HG02571 (cell line): ENCODE measurements at regions not wholly inside any gene's neighbourhood (a gene's known extent, or its start where the extent isn't known, plus 50 kb on each side); places are given as distances from the start of the nearest gene placed in this dataset.

Experiments used
- ATAC-seq: cut with Tn5 transposase; IDR thresholded peaks from one replicate; pipeline ENCODE4 v1.9.1; 2021; ENCODE audit warnings: mild to moderate bottlenecking, moderate library complexity; ENCODE audit not compliant: unreplicated experiment

DNA sequence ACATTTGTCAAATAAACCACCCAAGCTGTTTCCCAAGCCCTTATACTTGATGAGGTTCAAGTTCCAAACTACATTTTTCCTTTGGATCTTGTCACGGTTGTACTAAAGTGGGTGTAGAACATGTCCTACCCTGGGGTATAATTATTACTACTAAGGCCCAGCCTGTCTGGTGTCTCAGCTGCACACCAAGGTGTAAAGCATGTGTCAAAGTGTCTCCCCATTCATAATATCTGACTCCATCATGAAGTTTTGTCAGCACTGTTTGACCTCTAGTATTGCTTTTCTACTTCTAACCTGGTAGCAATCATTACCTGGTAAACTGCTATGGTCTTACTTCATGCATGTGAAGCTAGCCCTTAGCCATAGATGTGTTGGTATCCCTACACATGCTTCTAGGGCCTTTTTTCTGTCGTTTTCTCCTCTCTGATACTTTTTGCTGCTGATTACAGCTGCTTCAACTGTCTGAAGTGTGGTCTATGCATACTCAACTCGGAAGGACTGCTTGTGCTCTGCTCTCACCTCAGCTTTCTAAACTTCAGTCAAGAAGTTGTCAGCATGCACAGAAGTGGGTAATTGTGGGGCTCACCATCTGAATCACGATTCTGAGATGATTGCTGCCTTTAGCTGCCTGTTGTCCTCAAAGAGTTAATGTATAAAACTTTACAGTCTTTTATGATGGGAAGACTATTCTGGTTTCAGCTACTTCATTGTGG, 445.7 kb upstream of the TRIB2 start:
- ATAC-seq, result no peak

DNA sequence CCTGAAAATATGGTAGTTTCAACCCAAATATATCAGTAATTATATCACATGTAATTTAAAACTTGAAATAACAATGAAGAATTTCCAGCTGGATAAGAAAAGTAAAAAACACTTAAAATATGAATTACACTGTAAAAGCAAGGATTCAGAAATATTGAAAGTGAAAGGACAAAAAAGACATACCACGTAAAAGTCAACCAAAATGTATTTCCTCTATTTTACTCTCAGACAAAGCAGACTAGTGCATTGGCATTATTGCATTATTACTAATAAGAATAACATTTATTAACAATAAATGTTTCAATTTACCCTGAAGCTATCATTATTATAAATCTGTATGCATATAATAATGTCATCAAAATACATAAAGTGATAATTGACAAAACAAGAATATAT, 445.1 kb upstream of the TRIB2 start:
- no peak for ATAC-seq

DNA sequence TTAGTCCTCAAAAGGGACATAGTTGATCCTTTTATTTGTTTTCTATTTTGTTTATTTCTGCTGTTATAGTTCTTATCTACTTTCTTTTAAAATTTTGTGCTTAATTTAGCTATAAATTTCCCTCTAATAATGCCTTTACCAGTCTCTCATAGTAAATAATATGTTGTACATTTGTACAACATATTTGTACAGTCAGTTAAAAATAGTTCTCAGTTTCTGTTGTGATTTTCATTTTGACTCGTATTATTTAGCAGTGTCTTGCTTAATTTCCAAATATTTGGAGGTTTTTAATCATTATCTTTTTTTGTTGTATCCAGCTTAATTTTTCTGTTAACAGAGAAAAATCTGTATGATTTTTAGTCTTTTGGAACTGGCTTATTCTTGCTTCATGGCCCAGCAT, 443.6 kb upstream of the TRIB2 start:
- ATAC-seq, result no peak

DNA sequence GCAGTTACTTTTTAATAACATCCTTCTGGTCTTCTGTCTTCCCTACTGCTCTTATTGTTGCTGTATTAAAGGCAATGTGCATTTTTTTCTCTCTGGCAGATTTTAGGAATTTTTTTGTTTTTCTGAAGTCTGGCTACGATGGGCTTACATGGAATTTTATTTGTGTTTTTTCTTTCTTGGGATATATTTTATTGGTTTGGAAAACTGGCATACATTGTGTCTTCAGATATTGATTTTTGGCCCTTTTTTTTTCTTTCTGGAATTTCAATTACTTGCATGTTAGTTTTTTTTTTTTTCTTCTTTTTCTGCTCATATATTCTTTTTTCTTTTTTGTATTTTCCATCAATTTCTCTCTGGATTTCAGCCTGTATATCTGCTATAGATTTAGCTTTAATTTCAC, 442.1 kb upstream of the TRIB2 start:
- no peak for ATAC-seq

DNA sequence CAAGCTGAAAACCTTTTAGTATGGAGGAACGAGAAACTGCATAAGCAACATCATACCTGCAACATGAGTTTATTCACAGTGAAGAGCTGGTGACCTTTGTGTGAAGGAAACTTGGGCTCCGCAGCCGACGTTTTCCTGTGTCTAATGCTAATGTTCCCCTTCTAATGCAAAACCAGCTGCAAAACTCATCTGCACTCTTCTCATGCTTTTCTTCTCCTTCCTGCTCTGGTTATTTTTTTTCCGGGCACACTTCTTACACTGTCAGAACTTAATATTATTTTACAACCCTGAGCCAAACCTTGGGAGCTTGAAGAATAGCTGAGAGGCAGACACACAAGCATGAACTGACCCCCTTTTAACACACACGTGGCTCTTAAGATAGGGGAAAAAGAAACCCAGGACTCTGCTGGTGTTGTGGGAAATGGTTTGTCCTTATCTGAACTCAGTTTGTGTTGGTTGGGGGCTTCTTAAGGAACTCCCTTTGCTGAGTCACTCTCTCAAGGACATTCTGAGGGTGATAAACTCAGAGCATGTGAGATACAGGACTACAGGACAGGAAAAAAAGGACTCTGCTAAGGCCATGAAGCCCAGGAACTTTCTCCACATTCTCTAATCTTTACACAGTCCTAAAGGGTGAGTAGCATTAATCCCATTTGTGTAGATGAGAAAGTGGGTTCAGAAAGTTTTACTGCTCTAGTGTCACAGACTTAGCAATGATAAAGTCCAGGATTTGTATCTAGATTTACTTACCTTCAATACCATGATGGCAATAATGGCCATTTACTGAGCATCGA, 439.3 kb upstream of the TRIB2 start:
- ATAC-seq, result no peak

DNA sequence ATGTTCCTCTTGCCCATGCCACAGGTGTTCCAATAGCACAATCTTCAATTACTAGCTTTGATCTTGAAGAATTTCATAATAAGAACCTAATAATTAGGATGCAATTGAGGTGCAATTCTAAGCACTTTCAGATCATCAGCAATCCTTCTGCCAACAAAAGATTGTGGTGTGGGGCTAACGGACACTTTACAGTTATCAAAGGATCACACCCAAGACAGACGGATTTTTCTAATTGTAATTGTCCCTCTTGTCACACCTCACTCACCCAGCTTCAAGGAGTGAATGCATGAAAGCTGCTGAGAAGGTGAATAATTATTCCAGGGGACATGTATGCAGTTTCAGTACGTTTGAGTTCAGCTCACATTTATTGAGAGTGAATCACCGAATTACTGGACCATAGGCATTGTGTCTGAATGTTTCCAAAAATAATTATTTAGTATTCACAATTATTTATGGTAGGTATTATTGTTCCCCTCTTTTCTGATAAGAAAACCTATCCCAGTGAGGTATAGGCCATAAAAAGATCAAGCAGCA, 438.5 kb upstream of the TRIB2 start:
- ATAC-seq, result no peak

DNA sequence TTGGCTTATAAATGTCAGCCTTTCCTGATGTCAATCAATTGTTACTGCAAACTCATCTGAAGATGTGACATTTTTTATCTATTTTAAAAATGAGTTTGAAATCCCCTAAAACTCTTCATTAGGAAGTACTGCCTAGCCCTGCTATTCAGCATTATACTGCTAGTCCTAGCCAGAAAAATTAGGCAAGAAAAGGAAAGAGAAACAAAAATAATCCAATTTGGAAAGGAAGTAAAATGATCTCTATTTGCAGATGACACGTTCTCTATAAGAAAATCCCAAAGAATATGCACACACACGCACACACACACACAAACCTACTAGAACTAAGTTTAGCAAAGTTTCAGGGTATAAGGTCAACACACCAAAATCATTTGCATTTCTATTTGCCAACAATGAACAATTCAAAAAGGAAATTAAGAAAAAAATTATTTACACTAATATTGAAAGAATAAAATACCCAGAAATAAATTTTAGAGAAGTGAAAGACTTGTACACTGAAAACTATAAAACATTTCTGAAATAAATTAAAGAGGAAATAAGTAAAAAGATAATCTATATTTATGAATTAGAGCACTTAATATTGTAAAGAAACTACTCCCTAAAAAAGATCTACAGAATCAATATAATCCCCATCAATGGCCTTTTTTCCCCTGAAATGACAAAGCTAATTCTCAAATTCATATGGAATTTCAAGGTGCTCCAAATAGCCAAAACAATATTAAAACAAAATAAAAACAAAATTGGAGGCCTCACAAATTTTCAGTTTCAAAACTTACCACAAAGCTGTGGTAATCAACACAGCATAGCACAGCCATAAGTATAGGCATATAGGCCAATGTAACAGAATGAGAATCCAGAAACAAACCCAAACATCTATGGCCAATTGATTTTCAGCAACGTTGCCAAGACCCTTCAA, 433.7 kb upstream of the TRIB2 start:
- ATAC-seq, result no peak

DNA sequence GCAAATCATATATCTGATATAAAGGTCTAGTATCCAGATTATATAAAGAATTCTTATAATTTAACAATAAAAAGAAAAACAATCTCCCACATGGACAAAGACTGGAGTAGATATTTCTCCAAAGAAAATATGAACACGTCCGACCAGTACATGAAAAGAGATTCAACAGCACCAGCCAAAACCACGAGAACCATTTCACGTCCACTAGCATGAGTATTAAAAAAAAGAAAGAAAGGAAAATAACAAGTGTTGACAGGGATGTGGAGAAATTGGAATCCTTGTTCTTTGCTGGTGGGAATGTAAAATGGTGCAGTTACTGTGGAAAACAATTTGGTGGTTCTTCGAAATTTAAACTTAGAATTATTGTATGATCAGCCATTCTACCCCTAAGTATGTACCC, 432.7 kb upstream of the TRIB2 start:
- ATAC-seq, result no peak

DNA sequence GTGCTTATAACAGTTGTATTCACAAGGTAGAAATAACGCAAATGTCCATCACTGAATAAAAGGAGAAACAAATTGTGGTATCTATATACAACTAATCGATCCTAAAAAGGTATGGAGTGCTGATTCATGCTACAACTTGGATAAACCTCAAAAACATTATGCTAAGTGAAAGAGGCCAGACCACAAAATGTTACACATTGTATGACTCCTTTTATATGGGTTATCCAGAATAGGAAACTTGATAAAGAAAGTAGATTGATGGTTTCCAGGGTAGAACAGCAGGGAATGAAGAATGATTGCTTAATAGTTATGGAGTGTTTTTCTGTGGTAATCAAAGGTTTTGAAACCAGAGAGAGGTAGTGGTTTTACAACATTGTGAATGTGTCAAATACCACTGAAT, 432.2 kb upstream of the TRIB2 start:
- no peak for ATAC-seq

DNA sequence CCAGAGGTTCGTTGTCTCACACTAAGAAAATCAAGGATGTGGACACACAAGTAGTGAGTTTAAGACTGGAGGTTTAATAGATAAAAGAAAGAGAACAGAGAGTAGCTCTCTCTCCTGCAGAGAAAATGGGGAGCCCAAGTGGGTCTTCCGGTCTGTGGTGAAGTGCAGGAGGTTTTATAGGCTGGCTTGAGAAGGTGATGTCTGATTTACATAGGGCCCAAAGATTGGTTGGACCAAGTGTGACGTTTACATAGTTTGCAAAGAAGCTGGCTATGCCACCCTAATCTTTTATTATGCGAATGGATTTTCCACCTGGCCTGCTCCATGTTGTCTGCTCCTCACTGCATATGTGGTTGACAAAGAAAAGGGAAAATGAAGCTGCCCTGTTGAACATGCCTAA, 430.4 kb upstream of the TRIB2 start:
- ATAC-seq, result no peak

DNA sequence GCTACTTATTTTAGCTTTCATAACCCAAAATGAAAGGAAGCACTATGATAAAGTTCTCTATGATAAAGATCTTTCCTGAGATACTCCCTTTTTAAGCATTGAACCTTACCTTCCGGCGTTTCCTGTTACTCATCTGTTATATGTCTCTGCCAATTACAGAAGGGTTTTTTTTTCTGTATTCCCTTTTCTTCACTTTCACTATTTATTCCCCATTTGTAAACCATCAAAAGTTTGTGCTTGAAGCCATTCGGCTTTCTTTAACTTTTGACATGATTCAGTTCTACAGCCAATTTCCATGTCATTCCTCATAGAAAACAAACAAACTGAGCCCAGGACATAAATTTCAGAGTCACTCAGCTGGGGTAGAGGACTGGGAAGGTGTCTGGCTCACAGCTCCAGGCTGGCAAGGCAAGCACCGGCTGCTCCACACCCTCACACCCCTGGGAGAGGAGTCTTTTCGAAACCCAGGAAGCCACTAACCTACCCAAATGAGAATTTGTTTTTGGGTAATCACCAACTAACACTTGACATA, 429.4 kb upstream of the TRIB2 start:
- no peak for ATAC-seq

DNA sequence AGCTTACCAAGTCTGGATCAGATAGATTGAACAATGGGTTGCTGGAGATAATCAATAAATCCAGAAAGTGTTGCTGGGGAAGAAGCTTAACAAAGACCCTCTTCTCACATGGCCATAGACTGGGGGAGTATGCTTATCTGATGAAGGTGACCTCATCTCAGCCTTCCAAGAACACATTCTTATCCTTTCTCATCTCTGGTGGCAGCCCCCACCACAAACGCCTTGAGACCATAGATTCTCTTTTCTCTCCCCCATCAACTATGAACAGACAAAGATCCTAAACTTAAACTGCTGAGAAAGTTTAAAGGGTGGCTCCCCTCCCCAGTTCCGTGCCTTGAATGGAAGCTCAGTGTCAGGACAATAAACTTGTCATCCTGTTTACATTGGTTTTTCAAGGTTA, 428.7 kb upstream of the TRIB2 start:
- ATAC-seq, result no peak

DNA sequence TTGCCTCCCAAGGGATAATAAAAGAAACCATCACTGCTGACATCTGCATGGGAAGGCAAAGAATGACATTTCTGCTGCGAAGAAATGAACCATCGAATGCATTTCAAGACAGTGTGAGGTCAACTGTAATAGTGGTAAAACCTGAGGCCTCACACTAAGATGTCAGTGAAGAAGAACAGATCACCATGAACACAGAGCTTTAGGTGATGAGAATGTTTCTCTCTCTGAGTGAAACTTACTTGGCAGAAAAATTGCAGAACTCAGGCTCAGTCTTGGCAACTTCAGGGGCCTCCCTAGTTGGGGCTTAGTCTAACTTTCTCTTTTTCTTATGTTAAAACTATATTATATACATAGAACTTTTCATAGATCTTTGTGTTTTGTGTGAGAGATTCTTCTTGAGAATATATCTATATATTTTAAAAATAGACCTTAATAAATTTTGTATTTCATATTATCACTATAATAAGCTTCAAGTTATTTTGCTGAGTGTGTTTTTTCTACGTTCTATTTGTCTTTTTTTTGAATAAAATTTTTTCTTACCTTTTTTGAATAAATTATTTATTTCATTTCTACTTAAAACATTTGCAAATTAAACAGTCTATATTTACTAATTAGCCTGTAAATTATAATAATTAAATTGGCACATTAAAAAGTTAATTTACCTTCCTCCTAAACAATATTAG, 427.5 kb upstream of the TRIB2 start:
- no peak for ATAC-seq

DNA sequence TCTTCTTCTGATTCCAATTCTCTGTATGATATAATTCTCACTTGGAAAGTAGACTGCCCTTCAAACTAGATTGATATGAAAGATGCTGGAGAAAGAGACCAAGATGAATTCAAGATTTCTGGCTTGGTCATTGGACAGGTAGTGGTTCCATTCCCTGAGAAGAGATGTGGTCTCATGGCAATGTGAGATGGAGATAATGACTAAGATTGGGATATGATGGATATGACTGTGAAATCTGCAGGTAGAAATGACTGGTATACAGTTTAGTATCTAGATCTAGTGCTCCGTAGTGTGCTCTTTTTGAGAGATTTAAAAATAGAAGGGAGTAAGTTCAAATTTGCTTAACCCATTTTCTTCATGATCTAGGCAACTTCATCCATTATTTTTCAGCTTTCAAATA, 425.4 kb upstream of the TRIB2 start:
- ATAC-seq, result no peak

DNA sequence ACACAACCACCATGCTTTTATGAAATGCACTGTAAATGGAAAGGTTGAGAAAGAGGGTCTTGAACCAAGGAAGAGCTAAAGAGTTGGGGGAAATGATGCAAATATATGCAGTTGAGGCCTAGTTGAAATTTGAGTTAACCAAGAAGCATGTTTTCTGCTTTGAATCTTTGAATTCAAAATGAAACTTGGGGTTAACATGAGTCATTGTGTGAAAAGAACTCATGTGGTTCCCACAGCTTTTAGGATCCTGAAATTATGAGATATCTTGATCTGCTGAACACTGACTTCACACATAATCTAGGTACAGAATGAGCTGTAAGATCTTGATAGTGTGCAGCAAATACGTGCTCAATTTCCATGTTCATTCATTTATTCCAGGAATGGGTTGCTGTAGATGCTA, 422.9 kb upstream of the TRIB2 start:
- ATAC-seq, result peak; percentile 89

DNA sequence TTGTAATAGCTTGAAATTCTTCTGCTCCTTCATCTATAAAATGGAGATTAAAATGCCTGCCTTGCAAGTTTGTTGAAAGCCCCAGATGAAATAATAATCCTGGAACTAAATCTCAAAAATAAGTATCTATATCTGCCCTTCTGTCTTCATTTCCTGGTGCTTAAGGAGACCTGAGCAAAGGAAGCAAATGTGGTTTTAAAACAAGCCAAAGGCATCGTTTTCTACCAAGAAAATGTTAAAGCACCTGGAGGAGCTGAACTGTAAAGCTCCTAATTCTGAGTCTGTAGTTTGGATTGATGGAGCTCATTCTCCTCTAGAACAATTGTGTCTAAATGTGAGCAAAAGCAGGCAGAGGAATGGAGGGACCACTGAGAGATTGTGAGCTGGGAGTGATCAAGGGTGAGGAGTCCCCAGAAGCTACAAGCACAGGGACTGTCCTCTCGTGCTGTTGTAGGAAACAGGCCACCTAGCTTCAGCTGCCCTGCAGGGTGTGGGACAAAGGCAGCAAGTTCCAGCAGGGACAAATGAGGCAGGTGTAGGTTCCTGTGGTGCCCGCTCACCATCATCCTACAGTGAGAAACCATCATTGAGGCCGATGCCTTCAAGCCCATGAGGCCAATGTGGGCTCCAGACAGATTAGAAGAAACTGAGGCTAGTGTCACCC, 420.7 kb upstream of the TRIB2 start:
- no peak for ATAC-seq

DNA sequence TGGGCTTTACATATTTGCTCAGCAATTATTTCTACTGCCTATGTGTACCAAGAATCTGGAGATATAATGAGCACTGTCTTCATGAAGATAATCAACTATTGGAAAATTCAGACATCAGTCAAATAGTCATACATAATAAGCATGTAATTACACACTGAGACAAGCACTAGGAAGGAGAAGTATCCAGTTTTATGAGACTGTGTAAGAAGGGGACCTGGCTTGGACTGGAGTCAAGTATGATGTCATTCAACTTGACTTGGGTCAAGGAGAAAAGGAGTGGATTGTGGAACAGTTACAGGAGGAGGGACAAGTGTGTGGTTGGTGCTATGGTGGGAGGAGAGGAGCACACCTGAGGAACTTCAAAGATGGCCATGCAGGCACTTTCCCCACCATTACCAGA, 419.8 kb upstream of the TRIB2 start:
- no peak for ATAC-seq

DNA sequence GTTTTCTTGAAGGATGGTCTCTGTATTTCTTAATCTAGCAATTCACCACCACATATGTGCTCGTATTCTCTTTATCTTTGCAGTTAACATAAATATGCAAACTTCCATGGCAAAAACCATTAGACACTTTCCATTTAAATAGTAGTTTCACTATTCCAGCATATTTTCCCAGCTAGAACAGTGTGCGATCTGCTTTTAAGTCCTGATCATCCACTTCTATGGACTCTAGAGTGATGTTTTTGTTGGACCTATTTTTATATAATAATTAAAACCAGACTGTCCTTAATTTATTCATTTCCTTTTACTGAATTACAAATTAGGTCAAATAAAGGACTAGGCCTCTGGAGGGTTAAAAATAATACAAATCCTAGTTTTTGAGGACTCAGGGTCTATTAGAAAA, 418.4 kb upstream of the TRIB2 start:
- ATAC-seq, result no peak

DNA sequence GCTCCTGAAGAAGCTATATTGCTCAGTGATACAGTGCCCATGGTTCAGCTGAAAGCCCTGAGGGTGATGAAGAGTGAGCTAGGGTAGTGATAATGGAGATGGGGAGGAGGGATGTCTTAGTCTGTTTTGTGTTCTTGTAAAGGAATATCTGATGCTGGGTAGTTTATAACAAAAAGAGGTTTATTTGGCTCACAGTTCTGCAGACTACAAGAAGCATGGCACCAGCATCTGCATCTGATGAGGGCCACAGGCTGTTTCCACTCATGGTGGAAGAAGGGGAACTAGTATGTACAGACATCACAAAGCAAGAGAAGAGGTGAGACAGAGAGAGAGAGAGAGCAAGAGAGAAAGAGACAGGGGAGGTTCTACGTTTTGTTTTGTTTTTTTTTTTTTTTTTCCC, 417.3 kb upstream of the TRIB2 start:
- no peak for ATAC-seq

DNA sequence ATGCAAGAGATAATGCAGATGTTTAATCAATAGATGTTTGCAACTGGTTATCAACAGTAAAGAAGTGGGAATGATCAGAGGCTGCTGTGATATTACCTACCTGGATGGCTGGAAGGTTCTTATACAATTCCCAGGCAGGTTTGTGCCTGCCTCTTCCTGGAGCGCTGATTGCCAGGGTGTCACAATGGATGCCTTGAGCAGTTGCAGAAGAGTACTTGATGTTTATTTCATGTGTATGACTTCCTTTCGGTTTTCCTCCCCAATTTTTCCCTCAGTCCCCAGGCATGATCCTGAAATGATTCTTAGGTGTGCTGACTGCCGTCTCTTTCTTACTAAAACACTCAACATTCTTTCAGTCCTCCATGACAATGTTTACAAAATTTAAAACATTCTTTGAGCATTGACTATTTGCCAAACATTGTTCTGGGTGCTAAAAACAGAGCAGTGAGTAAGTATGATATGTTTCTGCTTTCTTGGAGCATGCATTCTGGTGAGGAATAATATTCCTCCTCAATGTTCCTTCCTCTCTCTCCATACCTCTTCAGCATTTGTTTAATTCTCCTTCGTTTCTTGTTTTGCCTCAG, 416.6 kb upstream of the TRIB2 start:
- ATAC-seq, result no peak
